B cell (primary cell): ENCODE measurements at regions not wholly inside any gene's neighbourhood (a gene's known extent, or its start where the extent isn't known, plus 50 kb on each side); places are given as distances from the start of the nearest gene placed in this dataset.

Source experiments
- ATAC-seq: fragments of 200-7000 bp; cut with Tn5 transposase; one replicate; pipeline ENCODE4 v1.10.0; 2021; ENCODE audit warnings: low read depth, mild to moderate bottlenecking, moderate number of reproducible peaks, moderate library complexity
- CTCF ChIA-PET: fragments of 350-600 bp; sonication (Branson Sonifier 250); formaldehyde crosslinking; loops from one replicate; lab custom pipeline; 2021; ENCODE audit warnings: antibody characterized with exemption, inconsistent platforms; lab: Charles Lee
- POLR2A ChIA-PET: fragments of 350-600 bp; sonication (Branson Sonifier 250); formaldehyde crosslinking; loops from one replicate; lab custom pipeline; 2021; ENCODE audit warnings: antibody characterized with exemption; lab: Charles Lee
- DNase-seq: peaks from one replicate; pipeline ENCODE4 v3.0.0; 2013
- H2AFZ ChIP-seq: 2 replicates; pipeline ENCODE4 v1.6.1; 2012; ENCODE audit warnings: mild to moderate bottlenecking, low read depth, low read length; ENCODE audit not compliant: insufficient read depth, poor library complexity, severe bottlenecking
- H3K27ac ChIP-seq, 2 donors: 1 replicate in 1 of 2; 2 replicates in 1 of 2; pipeline ENCODE4 v1.5.1; 2012 to 2013; ENCODE audit warnings: low read length in 2 of 2, mild to moderate bottlenecking in 2 of 2, moderate library complexity in 1 of 2
- H3K27me3 ChIP-seq, 4 experiments: fragments of 200-600 bp in 1 of 4; sonication (generic) in 1 of 4; replicated peaks in 1 of 4; 1 replicate in 2 of 4; 2 replicates in 2 of 4; pipeline versions ENCODE4 v1.6.1 to v1.7.0; 2013 to 2016; ENCODE audit warnings: low read length in 3 of 4, mild to moderate bottlenecking in 2 of 4, mixed read lengths in 1 of 4, moderate library complexity in 1 of 4; ENCODE audit not compliant: insufficient read depth in 4 of 4, control insufficient read depth in 3 of 4; ENCODE audit errors: control extremely low read depth in 1 of 4
- H3K36me3 ChIP-seq, 2 experiments: replicated peaks in 1 of 2; 1 replicate in 1 of 2; 2 replicates in 1 of 2; pipeline versions ENCODE4 v1.6.1 to v1.7.1; 2013; ENCODE audit warnings: low read length in 1 of 2; ENCODE audit not compliant: insufficient read depth in 2 of 2, control insufficient read depth in 1 of 2; ENCODE audit errors: control extremely low read depth in 1 of 2, extremely low read depth in 1 of 2
- H3K4me1 ChIP-seq, 2 donors: fragments of 200-600 bp in 1 of 2; sonication (generic) in 1 of 2; 1 replicate in 1 of 2; 2 replicates in 1 of 2; pipeline versions ENCODE4 v1.5.1 to v1.6.1; 2013 to 2017; ENCODE audit warnings: low read length in 2 of 2; ENCODE audit not compliant: control insufficient read depth in 2 of 2, insufficient read depth in 2 of 2
- H3K4me2 ChIP-seq: replicated peaks from 2 replicates; pipeline ENCODE3; 2012; ENCODE audit warnings: mild to moderate bottlenecking, low read depth, low read length; ENCODE audit not compliant: poor library complexity, severe bottlenecking
- H3K4me3 ChIP-seq, 5 experiments: fragments of 200-600 bp in 1 of 5; sonication (generic) in 1 of 5; 1 replicate in 3 of 5; 2 replicates in 2 of 5; pipeline versions ENCODE4 v1.5.1 to v1.7.0; 2011 to 2016; ENCODE audit warnings: low read length in 4 of 5, mild to moderate bottlenecking in 4 of 5, low read depth in 2 of 5, control low read depth in 1 of 5, moderate library complexity in 1 of 5; ENCODE audit not compliant: insufficient read depth in 1 of 5; ENCODE audit errors: control extremely low read depth in 1 of 5, extremely low read depth in 1 of 5
- H3K79me2 ChIP-seq: fragments of 200-600 bp; sonication (generic); one replicate; pipeline ENCODE4 v1.6.0; 2016; ENCODE audit warnings: low read length; ENCODE audit not compliant: control insufficient read depth, insufficient read depth
- H3K9ac ChIP-seq: fragments of 200-600 bp; sonication (generic); 2 replicates; pipeline ENCODE4 v1.6.1; 2017; ENCODE audit warnings: mild to moderate bottlenecking, low read length, moderate library complexity
- H3K9me3 ChIP-seq, 3 donors: one replicate each; pipeline versions ENCODE4 v1.6.1 to v1.7.1; 2013; ENCODE audit warnings: low read length in 2 of 3; ENCODE audit not compliant: control insufficient read depth in 2 of 3, insufficient read depth in 1 of 3; ENCODE audit errors: control extremely low read depth in 1 of 3
- H4K20me1 ChIP-seq: 2 replicates; pipeline ENCODE4 v1.6.0; 2012; ENCODE audit warnings: mild to moderate bottlenecking, low read length; ENCODE audit not compliant: insufficient read depth, control insufficient read depth, poor library complexity, severe bottlenecking
- H3K27ac Mint-ChIP-seq: one replicate; pipeline ENCODE4 v1.8.0; 2021; ENCODE audit warnings: mixed read lengths
- H3K27me3 Mint-ChIP-seq: one replicate; pipeline ENCODE4 v1.8.0; 2021; ENCODE audit warnings: mixed read lengths
- H3K4me1 Mint-ChIP-seq: one replicate; pipeline ENCODE4 v1.8.0; 2021; ENCODE audit warnings: mixed read lengths
- H3K4me3 Mint-ChIP-seq: one replicate; pipeline ENCODE4 v1.8.0; 2021; ENCODE audit warnings: mixed read lengths
- H3K9me3 Mint-ChIP-seq: one replicate; pipeline ENCODE4 v1.8.0; 2022; ENCODE audit warnings: mixed read lengths; ENCODE audit not compliant: insufficient read depth
- CTCF ChIP-seq: fragments of 200-600 bp; IDR thresholded peaks from one replicate; pipeline ENCODE4 v1.8.0; 2022; ENCODE audit warnings: antibody characterized with exemption, mild to moderate bottlenecking
- EZH2 ChIP-seq: IDR thresholded peaks from 2 replicates; pipeline ENCODE4 v1.6.1; 2012; ENCODE audit warnings: borderline replicate concordance, low read depth, mild to moderate bottlenecking, moderate library complexity, low read length; ENCODE audit not compliant: insufficient read depth, poor library complexity, severe bottlenecking
- WGBS: methylation state at CpG from one replicate; pipeline ENCODE4 v1.1.5; 2013; ENCODE audit warnings: missing lambda C conversion rate; ENCODE audit not compliant: insufficient coverage; 5-methylcytosine and 5-hydroxymethylcytosine counted together
- intact Hi-C: fragments of 100-400 bp; cut with micrococcal nuclease; formaldehyde crosslinking; loops from one replicate; pipeline ENCODE4 v1.10.0; 2022

GRCh38 chr4:90039122-90039521 is 88.1 kb upstream of the CCSER1 start:
- no peak overlapping the region for H3K27ac Mint-ChIP-seq
- Histone ChIP-seq H3K4me1 (no peaks in the 10 kb centered on the region), H4K20me1 (no peaks in the 10 kb centered on the region), H3K27me3 (no peaks in the 10 kb centered on the region), H3K27ac (no peak overlapping the region), H3K4me2 (no peak overlapping the region), H3K4me3 (no peak overlapping the region), H2AFZ (no peak overlapping the region), H3K79me2 (no peaks in the 10 kb centered on the region), H3K36me3 (no peaks in the 10 kb centered on the region), H3K9ac (no peak overlapping the region), H3K9me3 (no peaks in the 10 kb centered on the region)
- H3K27me3 Mint-ChIP-seq: peaks cover 4% of the 10 kb centered on the region
- POLR2A ChIA-PET: no interaction called here
- CTCF ChIA-PET: no interaction called here
- no peak overlapping the region for H3K4me3 Mint-ChIP-seq
- ATAC-seq (no peak), DNase-seq (no peak)
- TF ChIP-seq EZH2 (no peak), CTCF (no peak)
- H3K4me1 Mint-ChIP-seq: no peaks in the 10 kb centered on the region
- intact Hi-C loops: no loop called here
- H3K9me3 Mint-ChIP-seq: peaks cover 4% of the 10 kb centered on the region
- 83% methylated on average over 7 of the region's 7 CpGs for WGBS

- ChIA-PET CTCF (interaction anchor here (1.4 kb wide), 1 partner anchor 25 kb away, joined by 3 read pairs; no protein-coding TSS in a partner anchor), POLR2A (no interaction called here)
- Mint-ChIP-seq H3K4me3 (no peak overlapping the region), H3K9me3 (no peaks in the 10 kb centered on the region), H3K27me3 (no peaks in the 10 kb centered on the region), H3K27ac (no peak overlapping the region), H3K4me1 (no peaks in the 10 kb centered on the region)
- H3K9ac ChIP-seq: no peak overlapping the region
- 73% methylated on average over 1 of the region's 3 CpGs for WGBS
- H3K79me2 ChIP-seq: no peaks in the 10 kb centered on the region
- no peaks in the 10 kb centered on the region for H3K4me1 ChIP-seq
- no peak overlapping the region for H3K27ac ChIP-seq
- H3K9me3 ChIP-seq: no peaks in the 10 kb centered on the region
- no peak for ATAC-seq
- no peaks in the 10 kb centered on the region for H4K20me1 ChIP-seq
- no peak for TF ChIP-seq CTCF
- no peak for TF ChIP-seq EZH2
- intact Hi-C loops: no loop called here
- no peak for DNase-seq
- H3K36me3 ChIP-seq: no peaks in the 10 kb centered on the region
- no peaks in the 10 kb centered on the region for H3K27me3 ChIP-seq
- H3K4me2 ChIP-seq: no peak overlapping the region
- no peak overlapping the region for H3K4me3 ChIP-seq
- H2AFZ ChIP-seq: no peak overlapping the region
Observed at GRCh38 chr4:90051999-90052398, 75.2 kb upstream of the CCSER1 start.
